ENCODE measurements at regions not wholly inside any gene's neighbourhood (a gene's known extent, or its start where the extent isn't known, plus 50 kb on each side); places are given as distances from the start of the nearest gene placed in this dataset.

- H3K36me3 ChIP-seq (ENCODE audit: low read depth, low read length): no peaks in the 10 kb centered on the region
- no TSS peak for BruUV-seq (replicated peaks)
- H3K27ac ChIP-seq (ENCODE audit: low read length): no peak overlapping the region
- no peak for ATAC-seq
- peaks cover 27% of the 10 kb centered on the region for H3K4me1 ChIP-seq (ENCODE audit: insufficient read depth, low read length)
- H3K27me3 ChIP-seq (ENCODE audit: low read length): no peaks in the 10 kb centered on the region
- no peaks in the 10 kb centered on the region for H3K9me3 ChIP-seq (ENCODE audit: low read length)
- H4K20me1 ChIP-seq (ENCODE audit: low read length): no peaks in the 10 kb centered on the region
- DNase-seq: no peak
- no peaks in the 10 kb centered on the region for H3F3A ChIP-seq (ENCODE audit: low read length, unreplicated experiment)
- CTCF ChIA-PET: interaction anchor here (1.0 kb wide), 1 partner anchor 78 kb away, joined by 3 read pairs; no protein-coding TSS in a partner anchor
- no peaks in the 10 kb centered on the region for H3K9me2 ChIP-seq (replicated peaks; ENCODE audit: low read length)
- peaks cover 33% of the 10 kb centered on the region for H3K79me2 ChIP-seq (ENCODE audit: low read length)
- H3K9ac ChIP-seq (ENCODE audit: low read length): no peak overlapping the region
- H3K4me3 ChIP-seq (ENCODE audit: low read length): no peak overlapping the region
- POLR2A ChIA-PET (ENCODE audit: unreplicated experiment): interaction anchor here (0.6 kb wide), 1 partner anchor 625 kb away, joined by 14 read pairs; no protein-coding TSS in a partner anchor
- intact Hi-C loops (cut with micrococcal nuclease): no loop called here
- TF ChIP-seq EZH2phosphoT487 (IDR thresholded peaks at IDR 0.05; ENCODE audit: borderline replicate concordance, low read length) (no peak), CTCF (conservative IDR thresholded peaks at IDR 0.05; ENCODE audit: low read depth, low read length) (0 out of 2 replicates have a peak, but pooled peaks have one; percentile 1)
- H3K4me2 ChIP-seq (ENCODE audit: low read length): no peak overlapping the region
- H2AFZ ChIP-seq (ENCODE audit: low read length): no peak overlapping the region
These were observed 102.7 kb downstream of the UCHL1 start for GRCh38 chr4:41359422-41359775.

DNA sequence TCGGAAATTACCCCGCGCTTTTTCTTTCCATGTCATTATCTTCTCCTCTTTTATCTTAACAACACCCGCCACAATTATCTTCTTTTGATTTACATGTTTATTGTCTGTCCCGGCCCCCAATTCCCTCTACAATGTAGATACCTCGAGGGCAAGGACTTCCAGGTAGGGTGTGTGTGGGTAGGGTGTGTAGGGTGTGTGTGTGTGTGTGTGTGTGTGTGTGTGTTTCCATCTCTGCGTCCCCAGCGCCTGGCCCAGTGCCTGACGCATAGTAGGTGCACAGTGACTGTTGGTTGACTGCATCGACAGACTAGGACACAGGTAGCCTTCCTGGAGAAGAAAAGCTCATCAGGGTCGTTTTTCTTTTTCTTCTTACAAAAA is 103.1 kb downstream of the UCHL1 start:
- CTCF ChIA-PET: no interaction called here
- Histone ChIP-seq H3K9ac (ENCODE audit: low read length) (peak overlapping the region; percentile 60), H2AFZ (ENCODE audit: low read length) (peak overlapping the region; percentile 78), H3K9me3 (ENCODE audit: low read length) (no peaks in the 10 kb centered on the region), H4K20me1 (ENCODE audit: low read length) (no peaks in the 10 kb centered on the region), H3K4me3 (ENCODE audit: low read length) (peak overlapping the region; percentile 85), H3F3A (ENCODE audit: low read length, unreplicated experiment) (no peaks in the 10 kb centered on the region), H3K27ac (ENCODE audit: low read length) (no peak overlapping the region), H3K36me3 (ENCODE audit: low read depth, low read length) (no peaks in the 10 kb centered on the region), H3K4me1 (ENCODE audit: insufficient read depth, low read length) (peaks cover 31% of the 10 kb centered on the region), H3K27me3 (ENCODE audit: low read length) (no peaks in the 10 kb centered on the region), H3K4me2 (ENCODE audit: low read length) (peak overlapping the region; percentile 99), H3K9me2 (replicated peaks; ENCODE audit: low read length) (no peaks in the 10 kb centered on the region), H3K79me2 (ENCODE audit: low read length) (peaks cover 37% of the 10 kb centered on the region)
- intact Hi-C loops (cut with micrococcal nuclease): no loop called here
- ATAC-seq (no peak), DNase-seq (no peak)
- TF ChIP-seq CTCF (conservative IDR thresholded peaks at IDR 0.05; ENCODE audit: low read depth, low read length) (no peak), EZH2 (IDR thresholded peaks at IDR 0.05; ENCODE audit: low read length, unreplicated experiment) (no peak), EZH2phosphoT487 (IDR thresholded peaks at IDR 0.05; ENCODE audit: borderline replicate concordance, low read length) (no peak)
- BruUV-seq (replicated peaks): no TSS peak
- POLR2A ChIA-PET (ENCODE audit: unreplicated experiment): no interaction called here

GRCh38 chr4:41360214-41360920 is 103.6 kb downstream of the UCHL1 start:
- Histone ChIP-seq H3K9me2 (replicated peaks; ENCODE audit: low read length) (no peaks in the 10 kb centered on the region), H3K9ac (ENCODE audit: low read length) (peak overlapping the region; percentile 60), H3K9me3 (ENCODE audit: low read length) (no peaks in the 10 kb centered on the region), H3K4me1 (ENCODE audit: insufficient read depth, low read length) (peaks cover 35% of the 10 kb centered on the region), H3K27me3 (ENCODE audit: low read length) (no peaks in the 10 kb centered on the region), H3K27ac (ENCODE audit: low read length) (0 out of 2 replicates have a peak overlapping the region, but pooled peaks have one; percentile 31), H3F3A (ENCODE audit: low read length, unreplicated experiment) (no peaks in the 10 kb centered on the region), H3K4me2 (ENCODE audit: low read length) (peak overlapping the region; percentile 99), H2AFZ (ENCODE audit: low read length) (peak overlapping the region; percentile 84), H3K4me3 (ENCODE audit: low read length) (peak overlapping the region; percentile 85), H4K20me1 (ENCODE audit: low read length) (no peaks in the 10 kb centered on the region), H3K79me2 (ENCODE audit: low read length) (peaks cover 42% of the 10 kb centered on the region), H3K36me3 (ENCODE audit: low read depth, low read length) (no peaks in the 10 kb centered on the region; the same call in 1 of the 2 replicates)
- DNase-seq (peak; percentile 67), ATAC-seq (peak; percentile 73)
- intact Hi-C loops (cut with micrococcal nuclease): no loop called here
- ChIA-PET POLR2A (ENCODE audit: unreplicated experiment) (interaction anchor here (0.7 kb wide), 1 partner anchor 85 kb away, joined by 3 read pairs; no protein-coding TSS in a partner anchor), CTCF (no interaction called here)
- TF ChIP-seq EZH2phosphoT487 (IDR thresholded peaks at IDR 0.05; ENCODE audit: borderline replicate concordance, low read length): no peak
- no peak for TF ChIP-seq EZH2 (IDR thresholded peaks at IDR 0.05; ENCODE audit: low read length, unreplicated experiment)
- TF ChIP-seq CTCF (conservative IDR thresholded peaks at IDR 0.05; ENCODE audit: low read depth, low read length): no peak
- no TSS peak for BruUV-seq (replicated peaks)

Measured in PC-3 (cell line).